GM21447 (cell line): ENCODE measurements at regions not wholly inside any gene's neighbourhood (a gene's known extent, or its start where the extent isn't known, plus 50 kb on each side); places are given as distances from the start of the nearest gene placed in this dataset.

Experiments used
- ATAC-seq: cut with Tn5 transposase; IDR thresholded peaks from one replicate; pipeline ENCODE4 v1.9.1; 2021; ENCODE audit not compliant: unreplicated experiment

GRCh38 chr22:48545987-48546386, 1281.7 kb downstream of the BRD1 start:
- no peak for ATAC-seq

DNA sequence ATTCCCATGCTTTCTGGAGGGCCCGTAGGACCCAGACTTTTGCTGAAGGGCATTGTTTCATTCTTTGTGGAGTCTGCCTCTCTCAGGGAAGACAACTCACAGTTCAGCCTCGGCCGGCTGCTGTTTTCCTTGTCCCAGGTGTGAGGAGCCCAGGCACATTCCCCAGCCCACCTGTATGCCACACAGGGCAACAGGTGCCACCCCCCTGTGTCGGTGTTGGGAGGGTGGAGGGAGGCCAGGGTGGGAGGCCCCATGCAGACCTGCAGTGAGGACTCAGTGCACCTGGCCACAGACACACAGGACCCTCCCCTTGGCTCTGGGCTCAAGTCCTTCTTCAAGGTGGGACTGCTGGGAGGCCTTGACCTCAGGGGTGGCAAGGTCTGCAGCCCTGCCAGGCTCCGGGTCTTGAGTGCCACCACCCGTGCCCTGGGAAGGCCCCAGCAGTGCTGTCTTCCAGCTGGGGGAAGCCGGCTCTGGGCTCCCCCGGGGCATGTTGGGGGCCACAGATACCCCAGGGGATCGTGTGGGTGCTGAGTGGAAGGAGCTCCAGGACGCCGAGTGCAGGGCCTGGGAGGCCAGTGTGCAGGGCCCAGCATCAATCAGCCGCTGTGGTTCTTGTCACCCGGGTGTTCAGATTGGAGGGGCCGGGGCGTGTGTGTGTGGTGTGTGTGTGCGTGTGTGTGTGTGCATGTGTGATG, 1286.1 kb downstream of the BRD1 start:
- no peak for ATAC-seq

- ATAC-seq: no peak
These were observed 1288.4 kb downstream of the BRD1 start for GRCh38 chr22:48539261-48539660.

GRCh38 chr22:48538291-48538820, 1289.3 kb downstream of the BRD1 start:
- ATAC-seq: no peak

DNA sequence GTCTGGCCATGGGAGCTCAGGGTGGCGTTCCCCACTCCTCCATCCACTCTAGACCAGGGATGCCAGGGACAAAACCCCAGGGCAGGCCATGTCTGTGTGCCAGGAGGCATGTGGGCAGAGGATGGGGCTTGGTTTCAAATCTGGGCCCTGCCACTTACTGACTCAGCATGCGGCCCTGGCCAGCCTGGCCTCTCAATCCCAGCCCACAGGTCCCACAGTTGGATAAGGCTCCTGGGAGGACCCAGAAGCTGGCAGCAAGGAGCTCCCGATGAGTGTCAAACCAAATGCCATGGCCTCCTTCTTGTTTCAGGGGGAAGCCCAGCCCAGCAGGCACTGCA, 1290.4 kb downstream of the BRD1 start:
- no peak for ATAC-seq

DNA sequence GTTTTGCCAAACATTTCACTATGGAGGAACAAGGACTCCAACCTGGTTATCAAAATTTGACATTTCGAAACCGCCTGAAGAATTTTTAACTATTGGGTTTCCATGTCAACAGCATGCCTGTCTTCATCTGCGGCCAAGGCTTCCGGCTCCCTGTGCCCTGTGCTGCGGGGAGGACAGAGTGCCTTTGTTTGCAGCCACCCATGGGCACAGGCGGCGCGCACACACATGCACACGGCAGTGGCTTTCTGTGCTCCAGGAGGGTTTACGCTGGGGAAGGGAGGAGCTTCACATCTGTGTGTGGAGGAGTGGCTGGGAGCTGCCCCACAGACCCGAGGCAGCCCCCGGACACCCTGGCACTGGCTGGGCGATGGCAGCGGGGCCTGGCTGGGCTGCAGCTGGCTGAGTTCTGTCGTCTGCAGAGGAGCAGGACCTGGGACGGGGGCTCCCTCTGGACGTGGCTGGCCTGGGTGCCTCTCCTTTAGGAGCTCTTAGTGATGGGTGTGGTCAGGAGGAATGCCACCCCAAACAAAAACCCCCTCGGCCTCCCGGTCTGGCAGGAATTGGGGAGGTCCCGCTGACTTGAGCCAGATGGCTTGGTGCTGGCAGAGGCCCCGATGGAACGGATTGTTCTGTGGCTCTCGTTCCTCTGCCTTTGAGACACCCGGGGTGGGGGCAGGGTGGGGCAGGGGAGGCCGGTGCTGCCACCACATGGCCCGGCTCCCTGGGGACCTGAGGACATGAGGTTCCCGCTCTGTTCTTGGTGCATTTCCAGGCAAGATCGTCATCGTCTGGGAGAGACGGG, 1290.9 kb downstream of the BRD1 start:
- ATAC-seq: no peak

DNA sequence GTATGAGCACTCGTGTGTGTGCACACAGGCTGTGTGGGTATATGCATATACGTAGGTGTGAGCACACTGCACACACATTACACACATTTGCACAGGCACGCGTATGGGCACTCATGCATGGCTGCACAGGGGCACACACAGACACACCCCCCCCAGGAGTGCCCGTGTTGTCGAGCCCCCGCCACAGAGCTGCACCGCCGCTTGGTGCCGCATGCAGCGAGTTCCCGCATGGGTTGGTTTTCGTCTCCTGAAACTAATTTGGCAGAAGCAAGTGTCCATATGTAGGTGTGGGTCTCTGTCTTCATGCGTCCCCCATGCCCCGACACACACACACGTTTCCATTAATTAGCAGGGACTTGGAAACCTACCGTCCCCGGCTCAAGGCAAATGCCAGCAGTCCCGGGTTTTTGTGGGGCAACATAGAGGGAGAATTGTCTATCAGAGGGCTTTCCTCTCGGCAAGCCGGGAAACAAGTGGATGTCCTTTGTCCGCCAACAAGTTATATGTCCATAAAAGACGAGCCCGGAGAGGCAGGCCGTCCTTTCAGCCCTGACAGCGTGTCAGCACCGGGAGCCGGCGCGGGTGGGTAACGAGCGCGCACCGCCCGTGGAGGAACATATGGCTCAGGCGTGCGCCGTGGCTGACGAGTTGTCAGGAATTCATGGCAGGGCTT, 1291.7 kb downstream of the BRD1 start:
- ATAC-seq: no peak

DNA sequence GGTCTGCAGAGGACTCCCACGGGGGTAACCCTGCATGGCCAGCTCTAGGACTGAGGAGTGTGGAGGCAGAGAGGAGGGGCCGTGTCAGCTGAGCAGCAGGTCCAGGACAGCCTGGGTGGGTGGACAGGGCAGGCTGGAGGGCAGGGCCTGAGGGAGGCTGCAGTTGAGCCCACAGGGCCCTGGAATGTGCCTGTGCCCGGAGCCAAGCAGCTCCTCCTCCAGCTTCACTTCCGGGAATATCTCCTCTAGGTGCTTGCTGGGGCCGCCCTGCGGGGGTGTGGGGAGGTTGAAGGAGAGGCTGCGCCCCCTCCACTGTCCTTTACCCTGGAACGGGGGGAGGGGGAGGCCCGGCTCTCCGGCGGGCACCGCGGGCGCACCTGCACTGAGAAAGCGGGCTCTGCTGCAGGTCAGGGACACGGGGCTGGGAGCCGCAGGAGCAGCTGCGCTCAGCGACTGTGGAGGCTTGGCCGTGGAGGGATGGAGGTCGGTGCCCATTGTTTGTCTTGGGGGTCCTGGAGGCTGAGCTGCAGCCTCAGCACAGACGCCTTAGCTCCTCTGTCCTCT, 1293.2 kb downstream of the BRD1 start:
- ATAC-seq: no peak

DNA sequence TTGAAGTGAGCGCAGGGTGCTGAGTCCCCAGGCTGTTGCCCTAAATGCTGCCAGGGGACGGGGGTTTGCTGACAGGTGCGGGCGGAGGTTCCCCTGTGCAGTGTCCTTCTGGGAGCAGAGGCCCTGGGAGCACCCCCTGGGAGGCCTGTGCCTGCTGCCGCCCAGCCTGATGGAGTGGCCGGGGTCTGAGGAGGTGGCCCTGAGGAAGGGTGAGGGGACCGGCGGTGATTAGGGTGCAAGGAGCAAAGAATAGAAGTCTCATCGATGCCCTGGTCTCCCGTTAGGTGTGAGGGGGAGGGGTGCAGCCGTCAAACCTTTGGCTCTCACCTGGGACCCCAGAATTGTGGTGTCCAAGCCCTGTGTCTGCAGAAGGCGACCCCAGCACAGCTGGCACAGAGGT, 1294.7 kb downstream of the BRD1 start:
- ATAC-seq: no peak

DNA sequence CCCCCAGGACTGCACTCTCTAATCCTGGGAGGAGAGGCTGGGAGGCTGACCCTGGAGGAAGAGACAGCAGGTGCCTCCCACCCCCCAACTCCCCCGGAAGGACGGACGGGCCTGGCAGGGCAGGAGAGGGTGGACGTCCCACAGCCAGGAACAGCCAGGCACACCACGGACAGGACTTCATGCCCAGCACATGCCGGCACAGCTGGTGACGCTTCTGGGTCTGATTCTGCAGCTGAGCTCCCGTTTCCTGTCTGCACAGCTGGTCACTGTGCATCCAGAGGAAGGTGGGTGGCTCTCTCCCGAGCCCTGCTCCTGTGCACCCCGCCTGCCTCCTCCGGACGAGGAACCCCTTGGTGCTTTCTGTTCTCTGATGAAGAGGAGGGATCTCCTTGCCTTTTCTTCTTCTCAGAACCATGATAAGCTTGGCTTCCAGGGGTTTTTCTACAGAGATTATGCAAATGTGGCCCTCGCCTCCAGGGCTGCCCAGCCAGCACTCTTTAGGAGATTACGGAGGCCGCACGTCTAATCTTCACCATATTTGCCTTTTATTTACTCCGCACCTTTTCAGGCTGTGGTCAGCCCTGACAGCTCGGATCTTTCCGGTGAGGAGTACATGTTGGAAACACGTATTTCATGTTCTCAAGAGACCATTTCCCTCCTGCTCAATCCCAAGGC, 1295.8 kb downstream of the BRD1 start:
- no peak for ATAC-seq

- ATAC-seq: no peak
These were observed 1296.6 kb downstream of the BRD1 start for GRCh38 chr22:48531108-48531507.

DNA sequence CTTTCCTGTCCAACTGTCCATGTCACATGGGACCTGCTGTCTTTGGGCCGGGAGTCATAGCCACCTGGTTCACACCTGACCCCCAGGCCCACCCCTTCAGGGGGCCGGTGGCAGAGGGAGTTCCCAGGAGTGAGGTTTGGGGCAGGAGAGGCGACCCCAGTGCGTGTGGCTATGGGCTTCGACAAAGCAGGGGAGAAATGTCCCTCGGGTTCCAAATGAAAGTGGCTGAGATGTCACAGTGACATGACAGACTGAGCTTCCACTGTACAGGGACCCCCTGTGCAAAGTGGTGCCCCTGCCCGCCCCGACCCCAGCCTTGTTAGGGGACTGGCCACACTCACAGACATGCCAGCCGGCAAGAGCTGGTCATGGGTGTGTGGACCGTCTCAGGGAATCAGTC, 1297.0 kb downstream of the BRD1 start:
- no peak for ATAC-seq

DNA sequence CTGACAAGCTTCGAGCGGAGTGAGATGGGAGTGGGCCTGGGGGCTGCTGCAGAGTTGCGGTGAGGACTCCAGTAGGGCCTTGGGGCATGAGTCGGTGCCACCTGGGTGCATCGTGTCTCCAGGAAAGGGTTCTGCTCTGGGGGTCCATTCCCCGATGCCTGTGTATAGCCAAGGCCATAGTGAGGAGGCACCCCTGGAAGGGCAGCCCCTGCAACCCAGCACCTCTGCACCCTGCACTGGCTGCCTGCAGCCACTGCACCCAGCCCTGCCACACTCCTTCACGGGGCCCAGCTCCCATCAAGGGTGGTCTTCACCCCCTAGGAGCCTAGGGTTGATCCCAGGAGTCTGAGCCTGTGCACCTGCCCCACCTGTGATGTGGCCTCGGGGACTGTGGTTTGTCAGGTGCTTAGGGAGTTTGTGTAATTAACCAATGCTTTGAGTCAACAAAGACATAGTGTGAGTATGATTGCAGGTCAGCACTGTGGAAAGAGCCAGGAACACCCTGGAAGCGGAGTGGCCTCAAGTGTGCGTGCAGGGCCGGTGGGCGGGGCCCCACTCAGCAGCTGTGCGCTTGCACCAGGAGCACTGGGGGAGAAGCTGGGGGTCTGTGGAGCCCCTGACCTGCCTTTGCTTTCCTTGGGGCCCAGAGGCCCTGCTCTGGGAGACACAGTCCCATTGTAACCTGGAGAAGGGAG, 1299.3 kb downstream of the BRD1 start:
- ATAC-seq: no peak

DNA sequence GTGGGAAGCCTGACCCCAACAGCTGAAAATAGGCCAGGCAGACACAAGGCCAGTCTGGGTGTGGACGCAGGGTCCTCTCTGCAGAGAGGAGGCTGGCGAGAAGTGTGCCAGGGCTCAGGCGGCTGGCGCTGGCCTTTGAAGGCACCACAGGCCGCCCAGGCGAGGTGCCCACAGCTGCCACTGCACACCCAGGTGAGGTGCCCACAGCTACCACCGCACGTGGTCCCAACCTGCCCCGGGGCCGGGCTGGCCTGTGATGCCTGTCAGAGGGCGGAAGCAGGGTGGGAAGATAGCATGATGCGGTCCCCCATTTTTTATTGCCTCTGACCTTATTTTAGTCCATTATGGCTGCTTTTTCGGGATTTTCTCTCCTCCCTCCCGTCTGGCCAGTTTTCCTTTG, 1303.9 kb downstream of the BRD1 start:
- no peak for ATAC-seq

DNA sequence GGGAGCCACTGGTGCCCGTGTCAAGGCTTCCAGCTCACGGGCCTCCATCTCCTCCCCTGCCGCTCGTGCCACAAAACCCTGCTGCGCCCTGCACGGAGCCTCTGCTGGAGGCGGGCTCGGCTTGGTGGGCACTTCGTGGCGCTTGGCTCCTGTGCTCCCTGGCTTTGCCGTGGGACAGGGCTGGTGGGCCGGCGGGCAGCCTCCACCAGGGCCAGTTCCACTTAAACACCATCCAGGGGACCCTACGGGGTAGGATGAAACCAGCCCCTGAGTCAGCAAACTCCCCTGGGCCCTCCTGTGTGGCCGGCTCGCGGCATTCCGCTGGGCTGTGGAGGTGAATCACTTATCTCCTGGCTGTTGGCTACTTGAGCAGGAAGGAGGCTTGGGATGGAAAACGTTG, 1304.6 kb downstream of the BRD1 start:
- no peak for ATAC-seq

GRCh38 chr22:48522271-48522670, 1305.4 kb downstream of the BRD1 start:
- ATAC-seq: no peak

DNA sequence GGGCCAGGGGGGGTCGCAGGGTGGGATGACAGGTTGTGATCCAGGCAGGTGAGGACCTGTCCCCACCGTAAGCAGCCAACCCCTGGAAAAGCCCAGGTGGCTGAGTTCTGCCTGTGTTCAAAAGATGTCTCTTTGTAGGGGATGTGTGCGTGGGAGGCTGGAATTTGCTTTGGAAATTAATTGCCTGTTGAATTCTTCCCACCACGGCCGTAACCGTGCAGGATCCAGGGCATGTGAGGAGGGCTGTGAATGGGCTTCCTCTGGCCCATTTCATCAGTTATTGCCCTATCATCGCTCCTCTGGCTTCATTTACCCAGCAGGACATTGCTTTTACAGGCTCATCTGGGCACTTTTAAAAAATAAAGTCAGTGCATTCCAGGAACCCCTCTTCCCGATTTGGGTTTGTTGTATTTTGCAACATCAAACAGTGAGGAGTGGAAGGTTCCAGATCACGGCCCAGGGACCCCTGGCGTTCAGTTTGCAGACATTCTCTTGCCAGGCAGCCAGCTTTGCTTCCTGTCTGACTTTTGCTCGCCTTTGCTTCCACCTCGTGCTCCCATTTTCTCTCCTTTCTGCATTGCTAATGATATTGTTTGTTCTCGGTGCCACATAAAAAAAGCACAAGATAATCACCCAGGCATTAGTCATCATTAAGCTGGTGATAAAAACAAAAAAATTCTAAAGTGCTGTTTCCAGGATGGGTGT, 1306.6 kb downstream of the BRD1 start:
- ATAC-seq: no peak

DNA sequence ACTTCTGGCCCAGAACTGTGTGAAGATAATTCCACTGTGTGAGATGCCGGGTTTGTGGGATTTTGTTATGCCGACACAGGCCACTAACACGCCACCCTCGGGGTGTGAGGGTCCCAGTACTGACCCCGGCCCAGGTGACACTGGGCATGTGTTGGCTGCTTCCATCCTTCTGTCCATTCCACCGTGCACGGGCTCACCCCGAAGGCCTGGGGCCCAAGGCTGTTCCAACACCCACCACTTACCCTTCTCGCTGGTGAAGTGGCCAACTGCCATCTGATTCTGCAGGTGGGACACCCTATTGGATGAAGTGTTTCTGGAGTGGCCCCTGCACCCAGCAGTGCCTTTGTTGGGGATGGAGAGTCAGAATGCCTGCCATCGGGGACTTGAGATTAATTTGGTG, 1307.5 kb downstream of the BRD1 start:
- ATAC-seq: no peak

GRCh38 chr22:48517039-48518030, 1310.3 kb downstream of the BRD1 start:
- ATAC-seq: no peak
